GM12892 (cell line): ENCODE measurements at regions not wholly inside any gene's neighbourhood (a gene's known extent, or its start where the extent isn't known, plus 50 kb on each side); places are given as distances from the start of the nearest gene placed in this dataset.

ENCODE experiments used
- POLR2A ChIP-seq: IDR thresholded peaks from 2 replicates; pipeline ENCODE4 v1.6.1; 2011; ENCODE audit warnings: low read depth, low read length, control low read depth
- TAF1 ChIP-seq: IDR thresholded peaks from 2 replicates; pipeline ENCODE4 v1.6.1; 2011; ENCODE audit warnings: low read depth, mild to moderate bottlenecking, control low read depth, low read length, borderline replicate concordance

DNA sequence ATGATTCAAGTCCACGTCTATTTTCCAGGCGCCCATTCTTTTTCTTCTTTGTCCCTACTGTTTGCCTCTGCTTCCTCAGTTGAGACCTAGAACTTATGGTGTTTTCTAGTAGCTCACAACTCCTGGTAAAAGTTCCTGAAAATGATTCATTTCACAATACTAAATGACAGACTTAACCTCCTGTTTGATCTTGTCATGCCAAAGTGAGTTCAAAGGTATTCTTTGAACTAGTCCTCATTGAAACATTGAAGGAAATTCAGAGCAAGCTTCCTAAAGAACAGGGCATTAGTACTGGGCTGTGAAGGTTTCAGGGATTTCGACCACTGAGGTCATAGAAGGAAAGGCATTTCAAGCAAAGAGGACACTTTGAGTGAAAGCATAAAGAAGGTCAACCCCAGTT is 132.8 kb downstream of the IBTK start:
- no peak for TF ChIP-seq POLR2A
- TF ChIP-seq TAF1: no peak
